Activated CD8-positive, alpha-beta T cell treated with anti-CD3 and anti-CD28 coated beads, Interleukin-2, amount 10 ng/mL, durations not matched to agents 7 days and 5 days (primary cell): ENCODE measurements at regions not wholly inside any gene's neighbourhood (a gene's known extent, or its start where the extent isn't known, plus 50 kb on each side); places are given as distances from the start of the nearest gene placed in this dataset.

Source experiments
- ATAC-seq: fragments of 150-1000 bp; cut with Tn5 transposase; one replicate; pipeline ENCODE4 v1.10.0; 2021; ENCODE audit warnings: moderate library complexity
- CTCF ChIA-PET: fragments of 350-600 bp; sonication (Branson Sonifier 250); formaldehyde crosslinking; loops from one replicate; lab custom pipeline; 2021; ENCODE audit warnings: antibody characterized with exemption; lab: Charles Lee
- POLR2A ChIA-PET: fragments of 350-600 bp; sonication (Branson Sonifier 250); formaldehyde crosslinking; loops from one replicate; lab custom pipeline; 2021; ENCODE audit warnings: antibody characterized with exemption; lab: Charles Lee
- DNase-seq: peaks from one replicate; pipeline ENCODE4 v3.0.0-alpha.2; 2020
- H3K27ac Mint-ChIP-seq: one replicate; pipeline ENCODE4 v1.8.0; 2021; ENCODE audit warnings: mild to moderate bottlenecking, mixed read lengths
- H3K27me3 Mint-ChIP-seq: one replicate; pipeline ENCODE4 v1.8.0; 2021; ENCODE audit warnings: low read depth, mixed read lengths
- H3K36me3 Mint-ChIP-seq: one replicate; pipeline ENCODE4 v1.8.0; 2021; ENCODE audit warnings: low read depth, mixed read lengths
- H3K4me1 Mint-ChIP-seq: one replicate; pipeline ENCODE4 v1.8.0; 2021; ENCODE audit warnings: low read depth, mixed read lengths
- H3K4me3 Mint-ChIP-seq: one replicate; pipeline ENCODE4 v1.8.0; 2021; ENCODE audit warnings: mild to moderate bottlenecking, mixed read lengths
- H3K9me3 Mint-ChIP-seq: one replicate; pipeline ENCODE4 v1.8.0; 2022; ENCODE audit warnings: mixed read lengths; ENCODE audit not compliant: insufficient read depth

DNA sequence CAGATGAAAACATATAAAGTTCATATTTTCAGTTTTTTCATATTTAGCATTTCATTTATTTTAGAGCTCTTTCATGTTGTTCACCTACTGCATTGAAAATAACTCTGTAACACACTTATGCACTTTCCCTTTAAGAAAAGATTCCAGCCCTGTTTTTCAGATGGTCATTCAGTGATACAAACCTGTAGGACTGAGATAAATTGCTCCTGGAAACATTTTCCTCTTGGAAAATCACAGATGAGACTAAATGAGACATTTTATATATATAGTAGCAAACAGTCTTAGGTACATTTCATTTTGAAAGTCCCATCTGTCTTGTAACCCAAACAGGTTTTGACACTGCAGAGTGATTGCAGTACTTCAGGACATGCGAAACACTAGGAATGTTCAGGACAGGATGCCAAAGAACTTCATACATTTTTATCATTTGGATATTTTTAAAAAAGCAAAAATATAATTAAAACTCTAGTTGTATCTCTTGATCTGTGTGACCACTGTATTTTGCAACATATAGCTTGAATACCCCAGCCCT lies 412.4 kb downstream of the MTX2 start:
- no peak for ATAC-seq
- no peaks in the 10 kb centered on the region for H3K9me3 Mint-ChIP-seq
- ChIA-PET CTCF (interaction anchor here (0.9 to 2.5 kb wide), 5 partner anchors 28 to 467 kb away, joined by 3 to 11 read pairs (median 5); no protein-coding TSS in a partner anchor), POLR2A (no interaction called here)
- no peaks in the 10 kb centered on the region for H3K4me1 Mint-ChIP-seq
- no peaks in the 10 kb centered on the region for H3K36me3 Mint-ChIP-seq
- no peak for DNase-seq
- no peak overlapping the region for H3K27ac Mint-ChIP-seq
- H3K4me3 Mint-ChIP-seq, result no peak overlapping the region
- peaks cover 34% of the 10 kb centered on the region for H3K27me3 Mint-ChIP-seq

DNA sequence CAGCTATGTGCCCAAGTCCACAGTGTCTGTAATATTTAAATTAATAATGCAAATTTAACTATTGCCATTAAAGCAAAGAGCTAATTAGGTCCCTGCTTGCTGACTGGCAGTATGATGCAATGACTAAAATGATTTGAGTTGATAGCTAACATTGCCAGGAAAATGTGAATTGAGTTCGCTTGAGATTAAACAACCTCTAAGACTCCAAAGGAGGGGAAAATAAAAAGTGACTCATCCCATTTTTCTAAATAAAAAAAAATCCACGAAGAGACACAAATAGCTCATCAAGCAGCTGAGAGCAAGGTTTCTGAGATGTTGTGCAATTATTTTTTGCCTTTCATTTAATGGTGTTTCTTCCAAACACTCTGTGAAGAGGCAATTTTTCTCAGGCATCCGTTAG lies 413.0 kb downstream of the MTX2 start:
- Mint-ChIP-seq H3K4me1 (no peaks in the 10 kb centered on the region), H3K27me3 (peaks cover 31% of the 10 kb centered on the region), H3K4me3 (no peak overlapping the region), H3K36me3 (no peaks in the 10 kb centered on the region), H3K27ac (no peak overlapping the region), H3K9me3 (no peaks in the 10 kb centered on the region)
- CTCF ChIA-PET, result interaction anchor here (1.0 to 2.5 kb wide), 3 partner anchors 30 to 466 kb away, joined by 3 to 11 read pairs (median 5); no protein-coding TSS in a partner anchor
- DNase-seq (no peak), ATAC-seq (no peak)
- POLR2A ChIA-PET, result no interaction called here

DNA sequence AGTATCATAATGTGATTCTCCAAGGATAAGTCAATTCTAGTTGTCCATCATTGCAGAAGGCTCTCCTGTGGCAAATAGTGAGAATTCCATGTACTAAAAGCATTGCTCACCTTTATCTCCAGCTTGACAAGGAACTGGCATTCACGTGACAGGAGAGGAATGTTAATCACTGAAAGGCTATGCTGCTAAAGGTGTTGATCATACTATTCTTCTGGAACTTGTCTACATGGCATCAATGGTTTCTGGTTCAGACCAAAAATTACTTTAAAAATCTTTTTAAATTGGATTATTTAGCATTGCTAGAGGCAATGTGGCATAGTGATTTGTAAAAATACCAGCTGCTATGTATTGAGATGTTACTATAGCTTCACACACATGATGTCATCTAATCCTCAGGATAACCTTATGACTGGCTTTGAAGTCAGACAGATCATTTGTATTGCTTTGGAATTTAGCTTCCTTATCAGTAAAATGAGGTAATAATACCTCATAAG lies 414.4 kb downstream of the MTX2 start:
- POLR2A ChIA-PET, result no interaction called here
- peaks cover 32% of the 10 kb centered on the region for H3K27me3 Mint-ChIP-seq
- H3K36me3 Mint-ChIP-seq, result no peaks in the 10 kb centered on the region
- no peak overlapping the region for H3K4me3 Mint-ChIP-seq
- no peaks in the 10 kb centered on the region for H3K9me3 Mint-ChIP-seq
- H3K4me1 Mint-ChIP-seq, result no peaks in the 10 kb centered on the region
- DNase-seq, result no peak
- H3K27ac Mint-ChIP-seq, result no peak overlapping the region
- no peak for ATAC-seq
- CTCF ChIA-PET, result interaction anchor here (2.5 kb wide), 1 partner anchor 465 kb away, joined by 11 read pairs; no protein-coding TSS in a partner anchor

DNA sequence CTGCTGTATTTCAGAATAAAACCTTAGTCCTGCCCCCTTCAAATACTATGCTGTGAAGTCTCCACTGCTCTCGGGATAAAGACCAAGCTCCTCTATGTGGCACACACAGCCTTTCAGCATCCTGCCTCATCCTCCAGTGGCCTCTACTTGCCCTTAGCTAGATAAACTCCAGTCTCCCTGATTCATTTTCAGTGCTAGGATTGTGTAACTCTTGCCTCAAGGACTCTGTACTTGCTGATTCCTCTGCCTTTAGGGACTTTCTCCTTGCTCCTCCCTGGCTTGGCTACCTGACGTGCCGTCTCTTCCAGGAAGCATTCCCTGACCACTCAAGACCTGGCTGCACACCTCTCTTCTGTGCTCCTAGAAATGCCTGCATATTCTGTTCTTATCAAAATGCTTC lies 416.7 kb downstream of the MTX2 start:
- H3K4me1 Mint-ChIP-seq, result no peaks in the 10 kb centered on the region
- no peak for ATAC-seq
- H3K4me3 Mint-ChIP-seq, result no peak overlapping the region

DNA sequence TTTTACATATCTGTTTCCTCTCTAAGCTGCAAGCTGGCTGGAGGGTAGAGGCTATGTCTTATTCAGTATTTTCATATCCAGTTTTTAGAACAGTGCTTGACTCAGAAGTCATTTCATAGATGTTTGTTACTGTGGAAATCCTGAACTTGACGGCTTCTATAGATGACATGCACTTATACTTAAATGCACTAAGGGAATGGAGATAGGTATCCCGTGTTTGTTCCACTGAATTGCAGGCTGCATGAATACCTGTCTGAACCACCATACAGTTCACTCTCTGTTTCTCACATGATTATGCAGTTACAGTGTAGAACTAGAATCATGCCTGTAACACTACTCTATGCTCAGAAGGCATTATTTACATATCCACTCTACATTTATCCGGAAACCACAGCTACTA lies 417.1 kb downstream of the MTX2 start:
- DNase-seq (no peak), ATAC-seq (no peak)
- H3K9me3 Mint-ChIP-seq, result no peaks in the 10 kb centered on the region
- ChIA-PET CTCF (interaction anchor here (1.3 kb wide), 1 partner anchor 433 kb away, joined by 3 read pairs; no protein-coding TSS in a partner anchor), POLR2A (no interaction called here)
- no peaks in the 10 kb centered on the region for H3K36me3 Mint-ChIP-seq
- H3K4me3 Mint-ChIP-seq, result no peak overlapping the region
- H3K27me3 Mint-ChIP-seq, result peaks cover 31% of the 10 kb centered on the region
- H3K27ac Mint-ChIP-seq, result no peak overlapping the region
- H3K4me1 Mint-ChIP-seq, result no peaks in the 10 kb centered on the region

More for the DNA sequence above, 416.7 kb downstream of the MTX2 start:
- peaks cover 33% of the 10 kb centered on the region for H3K27me3 Mint-ChIP-seq
- ChIA-PET CTCF (no interaction called here), POLR2A (no interaction called here)
- H3K27ac Mint-ChIP-seq, result no peak overlapping the region
- DNase-seq, result no peak
- H3K9me3 Mint-ChIP-seq, result no peaks in the 10 kb centered on the region
- H3K36me3 Mint-ChIP-seq, result no peaks in the 10 kb centered on the region

DNA sequence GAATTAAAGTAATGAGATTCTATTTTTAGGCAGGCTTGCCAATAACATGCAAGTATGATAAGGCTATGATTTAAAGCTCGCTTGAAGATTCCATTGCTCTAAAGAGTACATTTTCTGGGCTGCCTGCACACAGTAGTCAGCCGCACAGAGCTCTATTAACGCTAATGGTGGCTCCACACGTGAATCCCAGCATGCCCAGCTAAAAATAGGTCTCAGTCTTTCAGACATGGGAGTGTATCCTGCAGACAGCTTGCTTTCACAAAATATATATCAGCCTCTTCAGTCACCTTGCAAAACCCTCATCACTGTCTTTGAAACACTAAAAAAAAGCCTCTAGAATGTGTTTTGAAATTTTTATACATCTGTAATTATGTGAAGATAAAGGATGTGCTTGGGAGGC lies 418.1 kb downstream of the MTX2 start:
- Mint-ChIP-seq H3K9me3 (no peaks in the 10 kb centered on the region), H3K4me1 (no peaks in the 10 kb centered on the region), H3K36me3 (no peaks in the 10 kb centered on the region), H3K4me3 (no peak overlapping the region), H3K27me3 (peaks cover 32% of the 10 kb centered on the region), H3K27ac (no peak overlapping the region)
- ChIA-PET CTCF (interaction anchor here (1.3 kb wide), 1 partner anchor 432 kb away, joined by 3 read pairs; no protein-coding TSS in a partner anchor), POLR2A (no interaction called here)
- ATAC-seq, result no peak
- DNase-seq, result no peak

DNA sequence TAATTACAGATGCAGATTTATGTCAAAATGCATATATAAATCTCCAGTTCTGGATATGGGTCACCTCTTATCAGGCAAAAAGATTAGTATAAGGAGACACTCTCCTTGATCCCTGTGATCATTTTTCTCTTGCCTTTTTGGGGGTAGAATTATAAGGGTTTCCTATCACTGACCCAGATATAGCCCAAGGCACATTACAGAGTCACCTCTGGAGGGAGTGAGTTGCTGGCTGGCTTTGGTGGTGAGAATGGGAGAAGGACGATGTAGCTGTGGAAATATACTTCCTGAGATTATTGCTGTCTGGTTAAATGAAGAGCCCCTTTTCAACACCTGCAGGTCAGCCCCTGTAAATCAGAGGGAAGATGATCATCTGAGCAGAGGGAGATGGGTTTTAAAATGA lies 418.7 kb downstream of the MTX2 start:
- Mint-ChIP-seq H3K36me3 (no peaks in the 10 kb centered on the region), H3K27me3 (peaks cover 28% of the 10 kb centered on the region), H3K4me1 (no peaks in the 10 kb centered on the region), H3K9me3 (no peaks in the 10 kb centered on the region), H3K27ac (no peak overlapping the region), H3K4me3 (no peak overlapping the region)
- POLR2A ChIA-PET, result no interaction called here
- DNase-seq, result no peak
- CTCF ChIA-PET, result no interaction called here
- no peak for ATAC-seq

DNA sequence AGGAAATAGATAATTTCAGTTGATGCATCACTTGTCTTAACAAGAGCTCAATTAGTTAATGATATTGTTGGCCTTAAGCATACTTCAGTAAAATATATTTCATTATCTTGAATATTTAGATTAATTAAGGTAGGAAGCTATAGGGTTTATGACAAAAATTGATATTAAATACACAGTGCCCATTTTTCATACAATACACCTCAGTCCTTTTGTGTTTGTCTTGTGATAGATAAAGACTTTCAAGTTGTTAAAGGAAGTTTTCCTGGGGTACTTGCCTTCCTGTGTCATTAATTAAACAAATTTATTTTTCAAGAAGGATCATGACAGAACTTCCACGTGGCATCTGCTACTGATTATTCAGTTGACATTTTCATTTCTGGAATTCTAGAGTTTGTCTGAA lies 420.5 kb downstream of the MTX2 start:
- DNase-seq (no peak), ATAC-seq (no peak)
- H3K27me3 Mint-ChIP-seq, result peaks cover 23% of the 10 kb centered on the region
- H3K4me3 Mint-ChIP-seq, result no peak overlapping the region
- ChIA-PET POLR2A (no interaction called here), CTCF (no interaction called here)
- H3K27ac Mint-ChIP-seq, result no peak overlapping the region
- no peaks in the 10 kb centered on the region for H3K4me1 Mint-ChIP-seq
- no peaks in the 10 kb centered on the region for H3K36me3 Mint-ChIP-seq
- H3K9me3 Mint-ChIP-seq, result no peaks in the 10 kb centered on the region

DNA sequence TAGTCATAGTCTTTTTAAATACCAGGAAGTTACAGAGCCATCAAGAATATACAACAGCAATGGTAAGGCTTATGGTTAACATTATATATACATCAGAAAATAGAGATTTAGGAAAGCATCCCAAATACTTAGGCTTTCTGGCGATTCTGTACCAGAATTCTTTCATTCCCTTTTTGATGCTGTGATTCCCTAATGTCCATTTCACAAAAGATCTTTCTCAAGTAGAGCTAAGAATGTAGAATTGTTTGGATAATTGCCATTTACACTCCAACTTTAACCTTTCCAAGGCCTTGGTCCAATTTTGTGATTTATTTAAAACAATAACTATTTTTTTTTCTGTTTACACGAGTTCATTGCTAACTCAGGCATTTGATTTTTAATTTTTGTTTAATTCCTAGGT lies 422.2 kb downstream of the MTX2 start:
- H3K27me3 Mint-ChIP-seq, result peaks cover 21% of the 10 kb centered on the region
- ATAC-seq (no peak), DNase-seq (no peak)
- H3K27ac Mint-ChIP-seq, result no peak overlapping the region
- no peaks in the 10 kb centered on the region for H3K4me1 Mint-ChIP-seq
- POLR2A ChIA-PET, result no interaction called here
- no peak overlapping the region for H3K4me3 Mint-ChIP-seq
- H3K9me3 Mint-ChIP-seq, result no peaks in the 10 kb centered on the region
- H3K36me3 Mint-ChIP-seq, result no peaks in the 10 kb centered on the region
- CTCF ChIA-PET, result no interaction called here

DNA sequence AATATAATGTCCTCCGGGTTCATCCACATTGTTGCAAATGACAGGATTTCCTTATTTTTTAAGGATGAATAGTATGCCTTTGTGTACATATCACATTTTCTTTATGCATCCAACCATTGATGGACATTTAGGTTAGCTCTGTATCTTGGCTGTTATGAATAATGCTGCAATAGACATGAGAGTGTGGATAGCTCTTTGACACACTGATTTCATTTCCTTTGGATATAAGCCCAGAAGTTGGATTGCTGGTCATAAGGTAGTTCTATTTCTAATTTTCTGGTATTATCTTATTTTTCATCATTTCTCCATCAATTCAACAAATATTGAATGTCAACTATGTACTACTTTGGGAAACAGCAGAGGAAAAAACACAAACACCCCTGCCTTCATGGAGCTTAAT lies 423.3 kb downstream of the MTX2 start:
- H3K4me1 Mint-ChIP-seq, result no peaks in the 10 kb centered on the region
- peaks cover 25% of the 10 kb centered on the region for H3K27me3 Mint-ChIP-seq
- ChIA-PET CTCF (no interaction called here), POLR2A (no interaction called here)
- no peak overlapping the region for H3K27ac Mint-ChIP-seq
- H3K36me3 Mint-ChIP-seq, result no peaks in the 10 kb centered on the region
- ATAC-seq (no peak), DNase-seq (no peak)
- no peak overlapping the region for H3K4me3 Mint-ChIP-seq
- no peaks in the 10 kb centered on the region for H3K9me3 Mint-ChIP-seq

DNA sequence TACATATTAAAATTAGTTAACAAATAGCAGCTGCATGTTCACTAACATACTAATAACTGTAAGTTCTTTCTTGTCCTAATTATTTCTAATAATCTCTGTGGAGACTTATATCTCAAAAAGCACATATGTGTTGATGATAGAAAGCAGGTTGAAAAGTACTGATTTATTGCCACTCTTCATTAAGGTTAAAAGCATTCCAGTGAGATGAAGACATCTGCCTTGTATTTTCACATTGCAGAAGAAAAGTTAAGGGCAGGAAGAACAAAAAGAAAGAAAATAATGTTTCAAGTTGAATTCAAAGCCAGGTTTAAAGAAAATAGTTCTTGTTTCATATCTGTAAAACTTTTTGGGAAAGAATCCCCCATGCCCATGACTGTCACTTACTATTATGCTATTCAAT lies 429.9 kb downstream of the MTX2 start:
- no peak overlapping the region for H3K4me3 Mint-ChIP-seq

DNA sequence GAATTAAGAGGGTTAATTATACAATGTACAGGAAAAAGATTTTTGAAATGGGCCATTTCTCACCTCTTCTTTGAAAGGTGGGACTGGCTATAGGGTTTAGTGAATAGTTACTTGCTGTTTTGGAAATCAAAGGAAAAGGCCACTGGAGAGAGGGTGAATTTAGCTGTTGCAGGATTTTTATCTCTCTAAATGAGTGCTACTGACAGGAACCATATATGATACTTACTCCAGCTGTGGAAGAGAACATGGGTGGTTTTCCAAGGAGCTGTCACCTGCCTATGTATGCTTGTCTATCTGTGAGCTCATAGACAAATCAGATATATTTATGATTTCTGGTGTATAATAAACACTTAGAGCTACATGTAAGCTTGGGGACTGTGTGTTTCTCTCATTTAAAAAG lies 430.4 kb downstream of the MTX2 start:
- Mint-ChIP-seq H3K9me3 (no peaks in the 10 kb centered on the region), H3K27me3 (peaks cover 20% of the 10 kb centered on the region), H3K4me3 (no peak overlapping the region), H3K4me1 (no peaks in the 10 kb centered on the region), H3K27ac (no peak overlapping the region), H3K36me3 (no peaks in the 10 kb centered on the region)
- CTCF ChIA-PET, result no interaction called here
- POLR2A ChIA-PET, result no interaction called here
- no peak for DNase-seq
- ATAC-seq, result no peak

More for the DNA sequence above, 429.9 kb downstream of the MTX2 start:
- Mint-ChIP-seq H3K9me3 (no peaks in the 10 kb centered on the region), H3K27me3 (peaks cover 17% of the 10 kb centered on the region), H3K4me1 (no peaks in the 10 kb centered on the region), H3K27ac (no peak overlapping the region), H3K36me3 (no peaks in the 10 kb centered on the region)
- POLR2A ChIA-PET, result no interaction called here
- DNase-seq (no peak), ATAC-seq (no peak)
- CTCF ChIA-PET, result no interaction called here

DNA sequence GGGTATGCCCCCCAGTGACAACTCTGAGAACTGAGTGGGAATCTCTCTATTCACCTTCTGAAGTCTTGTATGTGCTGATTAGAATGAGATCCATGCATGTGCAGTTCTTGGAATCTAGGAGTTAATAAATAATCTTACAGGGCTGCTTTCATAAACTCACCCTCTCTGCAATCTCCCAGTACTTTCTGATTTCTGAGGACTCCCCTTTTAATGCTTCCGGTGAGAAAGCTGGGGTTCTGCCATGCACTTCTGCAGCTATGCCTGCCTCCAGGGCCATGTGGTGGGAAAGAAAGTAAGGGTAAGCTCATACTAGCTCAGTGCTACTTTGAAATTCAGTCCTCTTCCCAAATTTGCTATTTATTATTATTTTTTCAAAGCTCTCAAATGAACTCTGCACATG lies 432.9 kb downstream of the MTX2 start:
- ATAC-seq, result no peak

More for the DNA sequence above, 432.9 kb downstream of the MTX2 start:
- Mint-ChIP-seq H3K9me3 (no peaks in the 10 kb centered on the region), H3K4me1 (no peaks in the 10 kb centered on the region), H3K36me3 (no peaks in the 10 kb centered on the region), H3K27ac (no peak overlapping the region), H3K4me3 (no peak overlapping the region), H3K27me3 (peaks cover 21% of the 10 kb centered on the region)
- ChIA-PET POLR2A (no interaction called here), CTCF (no interaction called here)
- no peak for DNase-seq
